ENCODE measurements at regions not wholly inside any gene's neighbourhood (a gene's known extent, or its start where the extent isn't known, plus 50 kb on each side); places are given as distances from the start of the nearest gene placed in this dataset.

DNA sequence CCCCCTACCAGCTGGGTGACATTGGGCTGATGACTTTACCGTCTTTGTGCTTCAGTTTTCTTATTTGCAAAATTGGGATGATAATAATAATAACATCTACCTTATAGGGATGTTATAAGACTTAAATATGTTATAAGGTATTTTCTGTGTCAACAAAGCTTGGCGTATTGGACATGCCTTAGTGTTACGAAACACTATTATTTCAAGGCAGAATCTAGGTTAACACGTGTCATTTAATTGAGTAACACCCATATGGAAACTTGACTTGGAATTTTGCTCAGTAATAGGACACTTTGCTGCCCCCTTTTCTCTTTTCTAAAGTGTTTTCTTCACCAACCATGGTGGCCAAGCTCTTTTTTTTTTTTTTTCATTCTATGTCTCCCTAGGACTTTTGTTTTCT is 294.2 kb upstream of the SALL1 start:
- Histone ChIP-seq H3K9me3 (ENCODE audit: insufficient read depth, low read depth) (no peaks in the 10 kb centered on the region), H3K9me2 (ENCODE audit: insufficient read depth) (no peaks in the 10 kb centered on the region), H3K4me3 (no peak overlapping the region), H3K4me2 (no peak overlapping the region), H3K27ac (no peak overlapping the region), H3K4me1 (replicated peaks; ENCODE audit: insufficient read depth) (no peaks in the 10 kb centered on the region), H3K36me3 (ENCODE audit: low read depth) (no peaks in the 10 kb centered on the region), H4K20me1 (ENCODE audit: insufficient read depth) (no peaks in the 10 kb centered on the region), H3K79me2 (ENCODE audit: low read depth) (no peaks in the 10 kb centered on the region), H3F3A (ENCODE audit: insufficient read depth, low read depth) (no peaks in the 10 kb centered on the region), H3K27me3 (ENCODE audit: insufficient read depth, low read depth) (peaks cover 46% of the 10 kb centered on the region), H2AFZ (no peak overlapping the region)
- TF ChIP-seq EZH2 (IDR thresholded peaks at IDR 0.05; ENCODE audit: low read depth): no peak
- TF ChIP-seq, protein P1, sequence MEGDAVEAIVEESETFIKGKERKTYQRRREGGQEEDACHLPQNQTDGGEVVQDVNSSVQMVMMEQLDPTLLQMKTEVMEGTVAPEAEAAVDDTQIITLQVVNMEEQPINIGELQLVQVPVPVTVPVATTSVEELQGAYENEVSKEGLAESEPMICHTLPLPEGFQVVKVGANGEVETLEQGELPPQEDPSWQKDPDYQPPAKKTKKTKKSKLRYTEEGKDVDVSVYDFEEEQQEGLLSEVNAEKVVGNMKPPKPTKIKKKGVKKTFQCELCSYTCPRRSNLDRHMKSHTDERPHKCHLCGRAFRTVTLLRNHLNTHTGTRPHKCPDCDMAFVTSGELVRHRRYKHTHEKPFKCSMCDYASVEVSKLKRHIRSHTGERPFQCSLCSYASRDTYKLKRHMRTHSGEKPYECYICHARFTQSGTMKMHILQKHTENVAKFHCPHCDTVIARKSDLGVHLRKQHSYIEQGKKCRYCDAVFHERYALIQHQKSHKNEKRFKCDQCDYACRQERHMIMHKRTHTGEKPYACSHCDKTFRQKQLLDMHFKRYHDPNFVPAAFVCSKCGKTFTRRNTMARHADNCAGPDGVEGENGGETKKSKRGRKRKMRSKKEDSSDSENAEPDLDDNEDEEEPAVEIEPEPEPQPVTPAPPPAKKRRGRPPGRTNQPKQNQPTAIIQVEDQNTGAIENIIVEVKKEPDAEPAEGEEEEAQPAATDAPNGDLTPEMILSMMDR (conservative IDR thresholded peaks at IDR 0.05): no peak
- intact Hi-C loops (cut with micrococcal nuclease; ENCODE audit: unreplicated experiment): no loop called here
- no TSS peak for BruUV-seq (replicated peaks)
- no peak for DNase-seq
- CTCF ChIA-PET: no interaction called here
- POLR2A ChIA-PET (ENCODE audit: unreplicated experiment): no interaction called here

DNA sequence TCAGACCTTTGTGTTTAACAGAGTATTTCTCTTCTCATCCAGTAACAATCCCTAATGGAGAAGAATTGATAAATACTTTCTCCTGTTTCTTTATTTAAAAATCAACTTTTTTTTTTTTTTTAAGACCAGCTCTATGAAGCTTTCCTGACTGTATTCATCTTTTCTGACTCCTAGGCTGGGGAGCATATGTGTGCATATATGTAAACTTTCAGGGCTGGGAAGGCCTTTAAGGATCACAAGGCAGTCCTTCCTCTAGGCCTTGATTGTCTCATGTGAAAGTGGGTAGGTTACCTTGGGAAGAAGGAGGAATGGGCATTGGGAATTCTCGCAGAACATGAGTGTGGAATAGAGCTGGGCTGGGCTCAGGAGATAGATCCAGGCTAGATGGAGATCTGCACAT is 292.9 kb upstream of the SALL1 start:
- intact Hi-C loops (cut with micrococcal nuclease; ENCODE audit: unreplicated experiment): no loop called here
- no peak overlapping the region for H3K4me3 ChIP-seq
- CTCF ChIA-PET: no interaction called here
- H3K4me2 ChIP-seq: no peak overlapping the region
- no peak for DNase-seq
- no peaks in the 10 kb centered on the region for H3F3A ChIP-seq (ENCODE audit: insufficient read depth, low read depth)
- BruUV-seq (replicated peaks): no TSS peak
- POLR2A ChIA-PET (ENCODE audit: unreplicated experiment): no interaction called here
- no peaks in the 10 kb centered on the region for H4K20me1 ChIP-seq (ENCODE audit: insufficient read depth)
- no peaks in the 10 kb centered on the region for H3K36me3 ChIP-seq (ENCODE audit: low read depth)
- H2AFZ ChIP-seq: no peak overlapping the region
- H3K4me1 ChIP-seq (replicated peaks; ENCODE audit: insufficient read depth): no peaks in the 10 kb centered on the region
- no peaks in the 10 kb centered on the region for H3K9me2 ChIP-seq (ENCODE audit: insufficient read depth)
- TF ChIP-seq, protein P1 (conservative IDR thresholded peaks at IDR 0.05): no peak
- TF ChIP-seq EZH2 (IDR thresholded peaks at IDR 0.05; ENCODE audit: low read depth): no peak
- H3K9me3 ChIP-seq (ENCODE audit: insufficient read depth, low read depth): no peaks in the 10 kb centered on the region
- H3K79me2 ChIP-seq (ENCODE audit: low read depth): no peaks in the 10 kb centered on the region
- no peak overlapping the region for H3K27ac ChIP-seq
- H3K27me3 ChIP-seq (ENCODE audit: insufficient read depth, low read depth): peaks cover 54% of the 10 kb centered on the region

DNA sequence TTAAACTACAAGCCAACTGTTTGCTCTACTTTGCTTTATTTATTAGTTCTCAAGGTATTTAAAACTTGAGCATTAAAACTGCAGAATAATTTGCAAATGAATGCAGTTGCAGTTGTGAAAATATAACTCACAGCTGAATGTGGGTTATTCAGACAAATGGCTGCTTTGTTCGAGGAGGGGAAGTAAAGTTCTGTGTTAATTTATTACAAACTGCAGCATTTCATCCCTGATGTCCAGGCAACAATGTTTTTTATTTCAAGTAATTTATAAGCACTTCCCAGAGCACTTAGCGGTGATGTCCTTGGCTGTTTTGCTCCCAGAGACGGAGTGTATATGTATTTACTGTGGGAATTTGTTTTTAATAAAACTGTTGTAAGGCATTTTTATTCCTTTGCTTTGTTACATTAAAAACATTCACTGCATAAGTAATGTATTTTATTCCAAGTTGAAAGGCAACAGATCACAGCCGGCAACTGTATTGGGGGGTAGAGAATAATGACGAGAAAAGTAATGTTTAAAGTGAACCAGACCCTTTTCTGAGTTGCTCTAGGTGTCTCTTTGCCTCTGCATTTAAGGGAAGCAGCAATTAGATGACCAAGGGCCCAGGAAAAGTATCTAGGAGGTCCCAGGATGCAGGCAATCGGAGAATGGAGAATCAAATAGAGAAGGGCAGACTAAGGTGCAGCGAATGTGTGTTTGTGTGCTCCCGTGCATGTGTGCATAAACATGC is 291.2 kb upstream of the SALL1 start:
- no peaks in the 10 kb centered on the region for H3K9me2 ChIP-seq (ENCODE audit: insufficient read depth)
- H3K9me3 ChIP-seq (ENCODE audit: insufficient read depth, low read depth): no peaks in the 10 kb centered on the region
- H3K27ac ChIP-seq: no peak overlapping the region
- no peaks in the 10 kb centered on the region for H3K36me3 ChIP-seq (ENCODE audit: low read depth)
- no peaks in the 10 kb centered on the region for H3K79me2 ChIP-seq (ENCODE audit: low read depth)
- H3K4me3 ChIP-seq: no peak overlapping the region
- H3K4me1 ChIP-seq (replicated peaks; ENCODE audit: insufficient read depth): no peaks in the 10 kb centered on the region
- H3F3A ChIP-seq (ENCODE audit: insufficient read depth, low read depth): no peaks in the 10 kb centered on the region
- H4K20me1 ChIP-seq (ENCODE audit: insufficient read depth): no peaks in the 10 kb centered on the region
- H2AFZ ChIP-seq: no peak overlapping the region
- H3K27me3 ChIP-seq (ENCODE audit: insufficient read depth, low read depth): peaks cover 58% of the 10 kb centered on the region
- DNase-seq: no peak
- ChIA-PET POLR2A (ENCODE audit: unreplicated experiment) (no interaction called here), CTCF (no interaction called here)
- BruUV-seq (replicated peaks): no TSS peak
- TF ChIP-seq, protein P1 (conservative IDR thresholded peaks at IDR 0.05): no peak
- no peak for TF ChIP-seq EZH2 (IDR thresholded peaks at IDR 0.05; ENCODE audit: low read depth)
- no peak overlapping the region for H3K4me2 ChIP-seq
- intact Hi-C loops (cut with micrococcal nuclease; ENCODE audit: unreplicated experiment): no loop called here
